ENCODE measurements at regions not wholly inside any gene's neighbourhood (a gene's known extent, or its start where the extent isn't known, plus 50 kb on each side); places are given as distances from the start of the nearest gene placed in this dataset.

DNA sequence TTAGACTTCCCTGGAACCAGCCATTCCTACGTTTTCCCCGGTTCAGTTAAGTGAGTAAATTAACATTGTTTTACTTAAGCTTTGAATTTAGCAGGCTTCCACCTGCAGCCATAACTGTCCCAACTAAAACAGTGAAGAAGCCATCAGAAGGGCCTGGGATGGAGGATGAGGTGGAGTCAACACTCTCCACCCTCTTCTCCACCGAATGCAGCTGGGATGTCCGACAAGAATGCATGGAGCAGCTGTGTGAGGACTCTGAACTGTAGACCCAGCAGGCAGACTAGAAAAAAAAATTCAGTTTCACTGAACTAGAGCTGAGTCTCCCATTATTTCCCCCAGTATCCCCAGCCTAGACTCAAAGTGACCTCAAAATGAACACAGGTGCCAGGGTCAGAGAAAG lies 114.8 kb downstream of the C16orf95 start:
- Histone ChIP-seq H3K4me2 (ENCODE audit: low read length) (no peak overlapping the region), H3K4me3 (ENCODE audit: low read depth, low read length, poor library complexity, severe bottlenecking) (no peak overlapping the region), H3K4me1 (ENCODE audit: insufficient read depth, low read length, poor library complexity, severe bottlenecking) (no peaks in the 10 kb centered on the region), H2AFZ (ENCODE audit: low read length) (no peak overlapping the region), H3K36me3 (ENCODE audit: insufficient read depth, low read length) (no peaks in the 10 kb centered on the region), H3K9me2 (ENCODE audit: insufficient read depth, low read length) (no peaks in the 10 kb centered on the region), H3K9me3 (ENCODE audit: low read length) (no peaks in the 10 kb centered on the region), H3K79me2 (ENCODE audit: insufficient read depth, low read depth, low read length) (no peaks in the 10 kb centered on the region), H3K27ac (ENCODE audit: low read depth, low read length, poor library complexity, severe bottlenecking) (no peak overlapping the region), H4K20me1 (ENCODE audit: insufficient read depth, low read length) (no peaks in the 10 kb centered on the region)
- DNase-seq (ENCODE audit: low spot score) = no peak
- TF ChIP-seq EZH2phosphoT487 (IDR thresholded peaks at IDR 0.05; ENCODE audit: borderline replicate concordance, low read depth, low read length) (no peak), CTCF (conservative IDR thresholded peaks at IDR 0.05; ENCODE audit: low read length) (no peak)
- BruUV-seq (replicated peaks) = no TSS peak
- POLR2A ChIA-PET = no interaction called here
- CTCF ChIA-PET (ENCODE audit: unreplicated experiment) = no interaction called here
- intact Hi-C loops (cut with micrococcal nuclease; ENCODE audit: unreplicated experiment) = loop anchor here (2.0 kb wide), 1 partner anchor 76 kb away; no protein-coding TSS in a partner anchor

- CTCF ChIA-PET (ENCODE audit: unreplicated experiment) = no interaction called here
- Histone ChIP-seq H3K4me2 (ENCODE audit: low read length) (no peak overlapping the region), H3K27ac (ENCODE audit: low read depth, low read length, poor library complexity, severe bottlenecking) (no peak overlapping the region), H3K4me1 (ENCODE audit: insufficient read depth, low read length, poor library complexity, severe bottlenecking) (no peaks in the 10 kb centered on the region), H2AFZ (ENCODE audit: low read length) (no peak overlapping the region), H3K9me3 (ENCODE audit: low read length) (no peaks in the 10 kb centered on the region), H3K4me3 (ENCODE audit: low read depth, low read length, poor library complexity, severe bottlenecking) (no peak overlapping the region), H3K9me2 (ENCODE audit: insufficient read depth, low read length) (no peaks in the 10 kb centered on the region), H3K36me3 (ENCODE audit: insufficient read depth, low read length) (no peaks in the 10 kb centered on the region), H4K20me1 (ENCODE audit: insufficient read depth, low read length) (no peaks in the 10 kb centered on the region), H3K79me2 (ENCODE audit: insufficient read depth, low read depth, low read length) (no peaks in the 10 kb centered on the region)
- TF ChIP-seq CTCF (conservative IDR thresholded peaks at IDR 0.05; ENCODE audit: low read length) = peak; percentile 90
- TF ChIP-seq EZH2phosphoT487 (IDR thresholded peaks at IDR 0.05; ENCODE audit: borderline replicate concordance, low read depth, low read length) = no peak
- POLR2A ChIA-PET = no interaction called here
- peak; percentile 70 for DNase-seq (ENCODE audit: low spot score)
- BruUV-seq (replicated peaks) = no TSS peak
- intact Hi-C loops (cut with micrococcal nuclease; ENCODE audit: unreplicated experiment) = loop anchor here (2.0 kb wide), 1 partner anchor 76 kb away; no protein-coding TSS in a partner anchor
Observed at GRCh38 chr16:87203060-87203656, 114.0 kb downstream of the C16orf95 start.

- no peak overlapping the region for H3K4me2 ChIP-seq (ENCODE audit: low read length)
- intact Hi-C loops (cut with micrococcal nuclease; ENCODE audit: unreplicated experiment) = no loop called here
- DNase-seq (ENCODE audit: low spot score) = no peak
Observed at GRCh38 chr16:87206646-87207451, 110.3 kb downstream of the C16orf95 start.

More at GRCh38 chr16:87206646-87207451, 110.3 kb downstream of the C16orf95 start:
- no peaks in the 10 kb centered on the region for H3K79me2 ChIP-seq (ENCODE audit: insufficient read depth, low read depth, low read length)
- no peaks in the 10 kb centered on the region for H3K9me3 ChIP-seq (ENCODE audit: low read length)
- no peaks in the 10 kb centered on the region for H4K20me1 ChIP-seq (ENCODE audit: insufficient read depth, low read length)
- H3K4me1 ChIP-seq (ENCODE audit: insufficient read depth, low read length, poor library complexity, severe bottlenecking) = no peaks in the 10 kb centered on the region
- no peak overlapping the region for H2AFZ ChIP-seq (ENCODE audit: low read length)
- no peak for TF ChIP-seq EZH2phosphoT487 (IDR thresholded peaks at IDR 0.05; ENCODE audit: borderline replicate concordance, low read depth, low read length)
- TF ChIP-seq CTCF (conservative IDR thresholded peaks at IDR 0.05; ENCODE audit: low read length) = no peak
- ChIA-PET CTCF (ENCODE audit: unreplicated experiment) (no interaction called here), POLR2A (no interaction called here)
- H3K9me2 ChIP-seq (ENCODE audit: insufficient read depth, low read length) = no peaks in the 10 kb centered on the region
- no peak overlapping the region for H3K27ac ChIP-seq (ENCODE audit: low read depth, low read length, poor library complexity, severe bottlenecking)
- no peak overlapping the region for H3K4me3 ChIP-seq (ENCODE audit: low read depth, low read length, poor library complexity, severe bottlenecking)
- no TSS peak for BruUV-seq (replicated peaks)
- no peaks in the 10 kb centered on the region for H3K36me3 ChIP-seq (ENCODE audit: insufficient read depth, low read length)

All from OCI-LY7 (cell line).